ENCODE measurements at regions not wholly inside any gene's neighbourhood (a gene's known extent, or its start where the extent isn't known, plus 50 kb on each side); places are given as distances from the start of the nearest gene placed in this dataset.

GRCh38 chr3:177358091-177358976, 161.1 kb upstream of the TBL1XR1 start:
- intact Hi-C loops (cut with DNase I) = loop anchor here (5.0 kb wide), 2 partner anchors 146 to 161 kb away; partner anchors contain the start of gene TBL1XR1 (in 1 of the 2)
- Histone ChIP-seq H3K27me3 (no peaks in the 10 kb centered on the region), H3K9me3 (no peaks in the 10 kb centered on the region), H3K4me3 (peak overlapping the region; percentile 19 to 58 (median 46)), H3K4me1 (peaks cover 4 to 16% (median 8%) of the 10 kb centered on the region in 4 donors), H3K27ac (peak overlapping the region; percentile 76 to 91 (median 85)), H3K36me3 (no peaks in the 10 kb centered on the region)
- ATAC-seq (peak; percentile 69 to 81 (median 76)), DNase-seq (peak; percentile 80 to 89 (median 83))
- WGBS (ENCODE audit: insufficient coverage, low coverage, low lambda C conversion rate, missing lambda C conversion rate) = 2% methylated on average over 14 of the region's 15 CpGs
- TF ChIP-seq POLR2A (IDR thresholded peaks at IDR 0.05) (peak; percentile 36), CTCF (IDR thresholded peaks at IDR 0.05) (no peak)

- DNase-seq (peak; percentile 43 to 74 (median 61)), ATAC-seq (peak; percentile 8 to 45 (median 26))
- Histone ChIP-seq H3K9me3 (no peaks in the 10 kb centered on the region), H3K4me3 (peak overlapping the region; percentile 27 to 58 (median 46)), H3K27ac (peak overlapping the region; percentile 76 to 91 (median 85)), H3K36me3 (no peaks in the 10 kb centered on the region), H3K4me1 (peaks cover 4 to 16% (median 8%) of the 10 kb centered on the region in 4 donors), H3K27me3 (no peaks in the 10 kb centered on the region)
- intact Hi-C loops (cut with DNase I) = loop anchor here (5.0 kb wide), 2 partner anchors 147 to 162 kb away; partner anchors contain the start of gene TBL1XR1 (in 1 of the 2)
- no peak for TF ChIP-seq CTCF (IDR thresholded peaks at IDR 0.05)
- no peak for TF ChIP-seq POLR2A (IDR thresholded peaks at IDR 0.05)
- 14% methylated on average over 7 of the region's 31 CpGs for WGBS (ENCODE audit: insufficient coverage, low coverage, low lambda C conversion rate, missing lambda C conversion rate)
Measured at GRCh38 chr3:177358977-177359592, 161.8 kb upstream of the TBL1XR1 start.

- Histone ChIP-seq H3K9me3 (no peaks in the 10 kb centered on the region), H3K4me1 (peaks cover 4 to 16% (median 8%) of the 10 kb centered on the region in 4 donors), H3K36me3 (no peaks in the 10 kb centered on the region), H3K4me3 (peak overlapping the region; percentile 27 to 58 (median 46)), H3K27me3 (no peaks in the 10 kb centered on the region), H3K27ac (peak overlapping the region; percentile 83 to 91 (median 85))
- TF ChIP-seq POLR2A (IDR thresholded peaks at IDR 0.05) (peak; percentile 63), CTCF (IDR thresholded peaks at IDR 0.05) (peak in 2 of 4 donors; percentile 9 to 22)
- DNase-seq = peak; percentile 94
- peak; percentile 75 to 85 (median 82) for ATAC-seq
- WGBS (ENCODE audit: insufficient coverage, low coverage, low lambda C conversion rate, missing lambda C conversion rate) = 2% methylated on average over 8 of the region's 40 CpGs
- intact Hi-C loops (cut with DNase I) = loop anchor here (5.0 kb wide), 2 partner anchors 147 to 162 kb away; partner anchors contain the start of gene TBL1XR1 (in 1 of the 2)
Measured at GRCh38 chr3:177359593-177360357, 162.5 kb upstream of the TBL1XR1 start.
